Naive thymus-derived CD4-positive, alpha-beta T cell (primary cell): ENCODE measurements at regions not wholly inside any gene's neighbourhood (a gene's known extent, or its start where the extent isn't known, plus 50 kb on each side); places are given as distances from the start of the nearest gene placed in this dataset.

ENCODE experiments used
- ATAC-seq: fragments of 150-1000 bp; cut with Tn5 transposase; 2 replicates; pipeline ENCODE4 v1.10.0; 2021; ENCODE audit warnings: mild to moderate bottlenecking, moderate library complexity
- CTCF ChIA-PET: fragments of 350-600 bp; sonication (Branson Sonifier 250); formaldehyde crosslinking; loops from one replicate; lab custom pipeline; 2021; ENCODE audit warnings: antibody characterized with exemption; lab: Charles Lee
- POLR2A ChIA-PET: fragments of 350-600 bp; sonication (Branson Sonifier 250); formaldehyde crosslinking; loops from one replicate; lab custom pipeline; 2021; ENCODE audit warnings: antibody characterized with exemption, inconsistent platforms; lab: Charles Lee
- DNase-seq, 9 donors: peaks; one replicate each; pipeline versions ENCODE4 v3.0.0 to v3.0.0-alpha.2; 2020 to 2022; ENCODE audit warnings: mixed read lengths in 1 of 9
- H3K27ac ChIP-seq: one replicate; pipeline ENCODE4 v1.7.0; 2013; ENCODE audit warnings: mild to moderate bottlenecking, low read depth, low read length, moderate library complexity
- H3K27me3 ChIP-seq, 2 donors: one replicate each; pipeline ENCODE4 v1.7.0; 2013; ENCODE audit warnings: low read length in 2 of 2, mild to moderate bottlenecking in 2 of 2, moderate library complexity in 2 of 2; ENCODE audit not compliant: control insufficient read depth in 2 of 2, insufficient read depth in 2 of 2
- H3K36me3 ChIP-seq, 3 experiments: 1 replicate in 2 of 3; 2 replicates in 1 of 3; pipeline ENCODE4 v1.7.0; 2013; ENCODE audit warnings: low read length in 3 of 3, mild to moderate bottlenecking in 3 of 3, moderate library complexity in 1 of 3; ENCODE audit not compliant: insufficient read depth in 3 of 3, control insufficient read depth in 2 of 3
- H3K4me1 ChIP-seq, 2 donors: one replicate each; pipeline ENCODE4 v1.7.0; 2013; ENCODE audit warnings: low read length in 2 of 2, mild to moderate bottlenecking in 2 of 2, moderate library complexity in 1 of 2; ENCODE audit not compliant: control insufficient read depth in 2 of 2, insufficient read depth in 2 of 2
- H3K4me3 ChIP-seq: 2 replicates; pipeline ENCODE4 v1.7.0; 2013; ENCODE audit warnings: mild to moderate bottlenecking, low read length
- H3K9me3 ChIP-seq, 3 experiments: 1 replicate in 2 of 3; 2 replicates in 1 of 3; pipeline ENCODE4 v1.7.0; 2013; ENCODE audit warnings: low read length in 3 of 3; ENCODE audit not compliant: control insufficient read depth in 2 of 3
- H3K27ac Mint-ChIP-seq, 9 donors: one replicate each; pipeline ENCODE4 v1.8.0; 2020 to 2022; ENCODE audit warnings: mixed read lengths in 9 of 9, mild to moderate bottlenecking in 8 of 9, moderate library complexity in 5 of 9, inconsistent platforms in 2 of 9
- H3K27me3 Mint-ChIP-seq, 5 donors: one replicate each; pipeline ENCODE4 v1.8.0; 2021 to 2022; ENCODE audit warnings: mixed read lengths in 5 of 5, mild to moderate bottlenecking in 1 of 5
- H3K36me3 Mint-ChIP-seq, 5 donors: one replicate each; pipeline ENCODE4 v1.8.0; 2020 to 2022; ENCODE audit warnings: mixed read lengths in 5 of 5, mild to moderate bottlenecking in 3 of 5, inconsistent platforms in 1 of 5
- H3K4me1 Mint-ChIP-seq, 7 donors: one replicate each; pipeline ENCODE4 v1.8.0; 2020 to 2022; ENCODE audit warnings: mixed read lengths in 7 of 7, mild to moderate bottlenecking in 3 of 7, inconsistent platforms in 1 of 7
- H3K4me3 Mint-ChIP-seq, 10 donors: one replicate each; pipeline ENCODE4 v1.8.0; 2020 to 2022; ENCODE audit warnings: mild to moderate bottlenecking in 10 of 10, mixed read lengths in 10 of 10, moderate library complexity in 6 of 10, inconsistent platforms in 2 of 10
- H3K9me3 Mint-ChIP-seq, 11 donors: one replicate each; pipeline ENCODE4 v1.8.0; 2020 to 2022; ENCODE audit warnings: mixed read lengths in 11 of 11, mild to moderate bottlenecking in 4 of 11, inconsistent platforms in 1 of 11, moderate library complexity in 1 of 11
- intact Hi-C, 2 donors: fragments of 100-400 bp; cut with micrococcal nuclease; formaldehyde crosslinking; loops; one replicate each; pipeline ENCODE4 v1.15.1; 2023

DNA sequence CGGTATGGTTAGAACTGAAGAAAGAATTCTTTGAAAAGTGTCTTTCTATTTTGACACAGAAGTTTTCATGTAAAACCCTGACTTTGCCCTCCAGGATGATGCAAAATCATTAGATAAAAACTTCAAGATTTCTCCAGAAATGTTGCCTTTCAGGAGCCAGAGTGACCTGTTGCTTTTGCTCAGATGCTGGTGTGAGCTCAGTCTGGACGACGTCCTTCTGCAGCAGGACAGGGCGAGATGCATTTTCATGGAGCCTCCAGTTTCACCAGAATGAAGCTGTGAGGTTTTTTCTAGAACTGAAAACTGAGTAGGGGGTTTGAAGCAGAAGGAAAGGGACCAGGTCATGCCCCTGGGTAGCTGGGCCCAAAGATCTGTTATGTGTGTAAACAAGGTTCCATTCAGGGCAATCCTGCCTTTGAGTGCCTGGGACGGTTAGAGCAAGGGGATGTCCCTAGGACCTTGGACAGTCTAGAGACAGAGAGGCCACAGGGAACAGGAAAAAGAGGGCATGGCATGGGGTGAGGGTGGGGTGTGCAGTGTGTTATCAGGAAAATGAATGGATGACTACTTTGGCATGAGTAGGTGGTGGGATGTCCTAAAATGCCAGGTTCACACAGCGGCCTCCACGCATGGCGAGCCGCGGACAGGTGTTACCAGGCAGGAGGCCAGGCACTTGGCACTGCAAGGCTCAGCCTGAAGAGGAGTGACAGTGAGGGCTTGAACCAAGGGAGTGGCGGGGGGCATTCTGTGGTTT lies 356.3 kb downstream of the CXCL12 start:
- Histone ChIP-seq H3K27ac (no peak overlapping the region), H3K4me3 (no peak overlapping the region), H3K36me3 (no peaks in the 10 kb centered on the region), H3K4me1 (no peaks in the 10 kb centered on the region), H3K27me3 (no peaks in the 10 kb centered on the region), H3K9me3 (no peaks in the 10 kb centered on the region)
- Mint-ChIP-seq H3K27me3 (peaks cover 0 to 28% (median 19%) of the 10 kb centered on the region in 5 donors), H3K4me1 (no peaks in the 10 kb centered on the region), H3K36me3 (no peaks in the 10 kb centered on the region), H3K27ac (no peak overlapping the region), H3K4me3 (peak overlapping the region in 1 of 10 donors; percentile 56), H3K9me3 (no peaks in the 10 kb centered on the region)
- intact Hi-C loops, result no loop called here
- ATAC-seq (no peak), DNase-seq (no peak)
- ChIA-PET CTCF (no interaction called here), POLR2A (no interaction called here)

- CTCF ChIA-PET, result no interaction called here
- Mint-ChIP-seq H3K27me3 (peaks cover 0 to 19% (median 16%) of the 10 kb centered on the region in 5 donors), H3K36me3 (no peaks in the 10 kb centered on the region), H3K4me3 (no peak overlapping the region), H3K27ac (no peak overlapping the region), H3K9me3 (no peaks in the 10 kb centered on the region), H3K4me1 (no peaks in the 10 kb centered on the region)
- intact Hi-C loops, result no loop called here
- H3K9me3 ChIP-seq, result no peaks in the 10 kb centered on the region
- H3K4me3 ChIP-seq, result no peak overlapping the region
- POLR2A ChIA-PET, result no interaction called here
- no peaks in the 10 kb centered on the region for H3K27me3 ChIP-seq
- ATAC-seq (no peak), DNase-seq (no peak)
- no peak overlapping the region for H3K27ac ChIP-seq
- no peaks in the 10 kb centered on the region for H3K36me3 ChIP-seq
- no peaks in the 10 kb centered on the region for H3K4me1 ChIP-seq
These were observed 360.4 kb downstream of the CXCL12 start for GRCh38 chr10:44024356-44025116.

GRCh38 chr10:44023517-44023916 lies 361.4 kb downstream of the CXCL12 start:
- DNase-seq, result no peak
- H3K36me3 ChIP-seq, result no peaks in the 10 kb centered on the region
- Mint-ChIP-seq H3K9me3 (no peaks in the 10 kb centered on the region), H3K4me3 (no peak overlapping the region), H3K27me3 (peaks cover 0 to 23% (median 17%) of the 10 kb centered on the region in 5 donors), H3K27ac (no peak overlapping the region), H3K4me1 (no peaks in the 10 kb centered on the region), H3K36me3 (no peaks in the 10 kb centered on the region)
- H3K27ac ChIP-seq, result no peak overlapping the region
- POLR2A ChIA-PET, result no interaction called here
- no peak overlapping the region for H3K4me3 ChIP-seq
- no peaks in the 10 kb centered on the region for H3K9me3 ChIP-seq
- H3K27me3 ChIP-seq, result no peaks in the 10 kb centered on the region
- no peaks in the 10 kb centered on the region for H3K4me1 ChIP-seq
- no peak for ATAC-seq
- intact Hi-C loops, result no loop called here
- CTCF ChIA-PET, result no interaction called here

- no peak for ATAC-seq
- Mint-ChIP-seq H3K27me3 (peaks cover 5 to 23% (median 19%) of the 10 kb centered on the region in 5 donors), H3K4me1 (no peaks in the 10 kb centered on the region), H3K4me3 (no peak overlapping the region), H3K36me3 (no peaks in the 10 kb centered on the region), H3K27ac (no peak overlapping the region), H3K9me3 (no peaks in the 10 kb centered on the region)
- ChIA-PET POLR2A (no interaction called here), CTCF (no interaction called here)
- intact Hi-C loops, result no loop called here
- Histone ChIP-seq H3K4me1 (no peaks in the 10 kb centered on the region), H3K27ac (no peak overlapping the region), H3K4me3 (no peak overlapping the region), H3K27me3 (no peaks in the 10 kb centered on the region), H3K9me3 (no peaks in the 10 kb centered on the region), H3K36me3 (no peaks in the 10 kb centered on the region)
- no peak for DNase-seq
These were observed 362.7 kb downstream of the CXCL12 start for GRCh38 chr10:44022203-44022602.

DNA sequence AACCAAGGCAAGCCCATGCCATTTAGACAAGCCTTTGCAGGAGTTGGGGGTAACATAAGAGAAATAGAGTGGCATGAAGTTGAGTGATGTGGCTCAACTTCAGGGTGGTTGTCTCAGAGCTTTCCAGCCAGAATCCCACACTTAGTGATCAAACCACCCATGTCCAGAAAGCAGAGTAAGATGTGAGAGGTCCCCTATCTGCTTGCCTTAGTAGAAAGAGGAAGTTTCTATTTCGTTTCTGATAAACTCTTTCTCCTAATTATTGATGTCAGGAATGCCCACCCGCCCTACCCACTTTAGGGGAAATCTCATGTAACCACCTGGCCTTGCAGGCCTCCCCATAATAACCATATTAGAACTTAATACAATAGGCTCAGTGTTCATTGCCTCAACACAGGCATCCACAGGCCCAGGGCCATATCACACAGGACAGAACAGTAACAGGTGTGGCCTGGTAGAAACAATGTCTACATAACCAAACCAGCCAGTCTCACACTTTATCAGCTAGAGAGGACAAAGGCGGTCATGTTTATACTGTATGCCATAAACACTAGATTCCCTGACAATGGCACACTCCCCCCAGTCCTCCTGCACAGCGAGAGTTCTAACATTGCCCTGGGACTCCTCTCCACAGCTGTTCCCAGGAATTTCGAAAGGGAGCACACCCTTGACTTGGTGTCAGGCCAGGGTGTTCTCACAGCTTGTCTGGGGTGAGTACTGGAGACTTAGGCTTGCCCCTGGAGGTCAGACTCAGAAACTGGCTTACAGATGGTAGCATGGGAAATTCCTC lies 364.4 kb downstream of the CXCL12 start:
- no peaks in the 10 kb centered on the region for H3K36me3 Mint-ChIP-seq
- H3K4me1 ChIP-seq, result no peaks in the 10 kb centered on the region
- DNase-seq, result no peak
- no peaks in the 10 kb centered on the region for H3K4me1 Mint-ChIP-seq
- ChIA-PET CTCF (no interaction called here), POLR2A (no interaction called here)
- no peaks in the 10 kb centered on the region for H3K36me3 ChIP-seq
- no peaks in the 10 kb centered on the region for H3K9me3 Mint-ChIP-seq
- no peak overlapping the region for H3K27ac Mint-ChIP-seq
- intact Hi-C loops, result no loop called here
- H3K9me3 ChIP-seq, result no peaks in the 10 kb centered on the region
- no peaks in the 10 kb centered on the region for H3K27me3 ChIP-seq
- no peak overlapping the region for H3K4me3 Mint-ChIP-seq
- H3K27me3 Mint-ChIP-seq, result peaks cover 5 to 16% (median 14%) of the 10 kb centered on the region in 5 donors
- no peak overlapping the region for H3K4me3 ChIP-seq
- ATAC-seq, result no peak
- no peak overlapping the region for H3K27ac ChIP-seq

DNA sequence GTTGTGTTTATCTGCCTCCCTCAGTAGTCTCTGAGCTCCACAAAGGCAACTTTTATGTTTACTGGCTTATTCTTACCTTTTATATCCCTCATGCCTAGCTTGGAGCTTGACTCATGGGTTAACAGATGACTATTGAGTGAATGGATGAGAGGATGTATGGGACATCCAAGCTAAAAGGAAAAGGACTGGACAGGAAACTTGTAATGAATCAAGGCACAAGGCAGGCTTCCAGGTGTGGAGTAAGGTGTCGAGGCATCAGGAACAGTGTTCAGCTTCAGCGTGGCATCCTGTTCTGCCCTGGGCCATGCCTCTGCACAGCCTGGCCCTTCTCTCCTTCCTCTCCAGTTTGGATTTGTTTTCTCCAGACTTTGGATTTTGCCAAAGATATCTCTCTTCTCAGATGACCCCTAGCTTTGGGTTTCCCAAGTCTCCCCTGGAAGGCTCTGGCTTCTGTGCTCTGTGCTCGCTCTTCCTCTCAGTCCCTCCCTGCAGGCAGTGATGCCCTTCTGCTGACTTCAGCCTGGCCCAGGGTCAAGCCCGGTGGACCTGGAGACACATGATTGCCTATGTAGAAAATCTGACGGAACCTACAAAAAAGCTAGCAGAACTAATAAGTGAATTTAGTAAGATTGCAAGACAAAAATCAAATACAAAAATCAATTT lies 367.3 kb downstream of the CXCL12 start:
- CTCF ChIA-PET, result no interaction called here

More for the DNA sequence above, 367.3 kb downstream of the CXCL12 start:
- no peak overlapping the region for H3K4me3 ChIP-seq
- peaks cover 0 to 10% (median 7%) of the 10 kb centered on the region in 5 donors for H3K27me3 Mint-ChIP-seq
- H3K36me3 Mint-ChIP-seq, result no peaks in the 10 kb centered on the region
- H3K4me1 ChIP-seq, result no peaks in the 10 kb centered on the region
- H3K27me3 ChIP-seq, result no peaks in the 10 kb centered on the region
- H3K4me3 Mint-ChIP-seq, result no peak overlapping the region
- intact Hi-C loops, result no loop called here
- ATAC-seq (no peak), DNase-seq (no peak)
- no peak overlapping the region for H3K27ac Mint-ChIP-seq
- POLR2A ChIA-PET, result no interaction called here
- H3K9me3 Mint-ChIP-seq, result no peaks in the 10 kb centered on the region
- no peak overlapping the region for H3K27ac ChIP-seq
- H3K4me1 Mint-ChIP-seq, result peaks cover 0 to 2% (median 0%) of the 10 kb centered on the region in 7 donors
- H3K36me3 ChIP-seq, result no peaks in the 10 kb centered on the region
- H3K9me3 ChIP-seq, result no peaks in the 10 kb centered on the region
